Natural killer cell (primary cell): ENCODE measurements at regions not wholly inside any gene's neighbourhood (a gene's known extent, or its start where the extent isn't known, plus 50 kb on each side); places are given as distances from the start of the nearest gene placed in this dataset.

Experiments
- ATAC-seq, 3 donors: fragments of 150-1000 bp in 2 of 3; fragments of 200-7000 bp in 1 of 3; cut with Tn5 transposase; 1 replicate in 1 of 3; 2 replicates in 2 of 3; pipeline ENCODE4 v1.10.0; 2021; ENCODE audit warnings: mild to moderate bottlenecking in 2 of 3, moderate library complexity in 2 of 3
- DNase-seq, 2 donors: peaks; one replicate each; pipeline versions ENCODE4 v3.0.0 to v3.0.0-alpha.2; 2013 to 2021; ENCODE audit warnings: mixed read lengths in 1 of 2
- H3K27ac ChIP-seq: one replicate; pipeline ENCODE4 v1.5.1; 2013; ENCODE audit warnings: mild to moderate bottlenecking, low read length
- H3K27me3 ChIP-seq: one replicate; pipeline ENCODE4 v1.6.1; 2013; ENCODE audit warnings: low read length; ENCODE audit not compliant: control insufficient read depth, insufficient read depth
- H3K36me3 ChIP-seq: one replicate; pipeline ENCODE4 v1.6.1; 2013; ENCODE audit warnings: low read length; ENCODE audit not compliant: control insufficient read depth, insufficient read depth
- H3K4me1 ChIP-seq: one replicate; pipeline ENCODE4 v1.6.1; 2013; ENCODE audit warnings: low read length; ENCODE audit not compliant: control insufficient read depth, insufficient read depth
- H3K4me3 ChIP-seq: one replicate; pipeline ENCODE4 v1.5.1; 2013; ENCODE audit warnings: low read length
- H3K9me3 ChIP-seq: one replicate; pipeline ENCODE4 v1.6.1; 2013; ENCODE audit warnings: low read length; ENCODE audit not compliant: control insufficient read depth, insufficient read depth
- H3K27ac Mint-ChIP-seq, 2 donors: one replicate each; pipeline ENCODE4 v1.8.0; 2022; ENCODE audit warnings: mild to moderate bottlenecking in 2 of 2, mixed read lengths in 2 of 2, moderate library complexity in 1 of 2
- H3K27me3 Mint-ChIP-seq, 2 donors: one replicate each; pipeline ENCODE4 v1.8.0; 2022; ENCODE audit warnings: low read depth in 2 of 2, mixed read lengths in 2 of 2
- H3K36me3 Mint-ChIP-seq: one replicate; pipeline ENCODE4 v1.8.0; 2022; ENCODE audit warnings: mixed read lengths
- H3K4me1 Mint-ChIP-seq, 2 donors: one replicate each; pipeline ENCODE4 v1.8.0; 2022; ENCODE audit warnings: mixed read lengths in 2 of 2
- H3K4me3 Mint-ChIP-seq: one replicate; pipeline ENCODE4 v1.8.0; 2022; ENCODE audit warnings: mild to moderate bottlenecking, moderate library complexity, mixed read lengths
- H3K9me3 Mint-ChIP-seq, 2 donors: one replicate each; pipeline ENCODE4 v1.8.0; 2022; ENCODE audit warnings: mixed read lengths in 2 of 2
- WGBS: methylation state at CpG from one replicate; pipeline ENCODE4 v1.1.7; 2013; ENCODE audit warnings: missing lambda C conversion rate; ENCODE audit not compliant: insufficient coverage; 5-methylcytosine and 5-hydroxymethylcytosine counted together
- intact Hi-C: fragments of 100-400 bp; cut with micrococcal nuclease; formaldehyde crosslinking; loops from one replicate; pipeline ENCODE4 v1.14.2; 2022
- TF ChIP-seq, protein P1 (sequence below): fragments of 200-600 bp; IDR thresholded peaks from one replicate; pipeline ENCODE4 v1.8.0; 2022; ENCODE audit warnings: antibody characterized with exemption

DNA sequence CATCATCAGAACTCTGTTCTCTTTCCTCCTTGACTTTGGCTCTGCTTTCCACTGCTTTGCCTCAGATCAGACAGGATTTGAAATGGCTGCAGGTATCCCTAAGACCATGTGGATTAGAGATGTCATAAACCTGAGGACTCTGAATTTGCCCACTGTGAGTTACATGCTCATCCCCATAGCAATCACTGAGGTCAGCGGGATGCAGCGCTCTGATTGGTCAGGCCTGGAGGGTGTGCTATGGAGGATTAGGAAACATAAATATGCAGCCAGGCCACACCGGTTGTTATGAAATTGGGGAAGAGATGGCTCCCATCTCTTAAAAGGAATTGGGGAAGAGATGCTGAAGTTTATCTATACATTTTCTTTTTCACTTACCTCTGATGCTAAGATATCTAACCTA lies 73.7 kb upstream of the DNAJC10 start:
- Histone ChIP-seq H3K27me3 (no peaks in the 10 kb centered on the region), H3K9me3 (no peaks in the 10 kb centered on the region), H3K4me3 (no peak overlapping the region), H3K27ac (no peak overlapping the region), H3K36me3 (no peaks in the 10 kb centered on the region), H3K4me1 (no peaks in the 10 kb centered on the region)
- peak in 1 of 3 donors; percentile 53 for ATAC-seq
- TF ChIP-seq, protein P1, sequence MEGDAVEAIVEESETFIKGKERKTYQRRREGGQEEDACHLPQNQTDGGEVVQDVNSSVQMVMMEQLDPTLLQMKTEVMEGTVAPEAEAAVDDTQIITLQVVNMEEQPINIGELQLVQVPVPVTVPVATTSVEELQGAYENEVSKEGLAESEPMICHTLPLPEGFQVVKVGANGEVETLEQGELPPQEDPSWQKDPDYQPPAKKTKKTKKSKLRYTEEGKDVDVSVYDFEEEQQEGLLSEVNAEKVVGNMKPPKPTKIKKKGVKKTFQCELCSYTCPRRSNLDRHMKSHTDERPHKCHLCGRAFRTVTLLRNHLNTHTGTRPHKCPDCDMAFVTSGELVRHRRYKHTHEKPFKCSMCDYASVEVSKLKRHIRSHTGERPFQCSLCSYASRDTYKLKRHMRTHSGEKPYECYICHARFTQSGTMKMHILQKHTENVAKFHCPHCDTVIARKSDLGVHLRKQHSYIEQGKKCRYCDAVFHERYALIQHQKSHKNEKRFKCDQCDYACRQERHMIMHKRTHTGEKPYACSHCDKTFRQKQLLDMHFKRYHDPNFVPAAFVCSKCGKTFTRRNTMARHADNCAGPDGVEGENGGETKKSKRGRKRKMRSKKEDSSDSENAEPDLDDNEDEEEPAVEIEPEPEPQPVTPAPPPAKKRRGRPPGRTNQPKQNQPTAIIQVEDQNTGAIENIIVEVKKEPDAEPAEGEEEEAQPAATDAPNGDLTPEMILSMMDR = no peak
- H3K4me3 Mint-ChIP-seq = no peak overlapping the region
- no peaks in the 10 kb centered on the region for H3K4me1 Mint-ChIP-seq
- no peaks in the 10 kb centered on the region for H3K9me3 Mint-ChIP-seq
- WGBS = 77% methylated on average over 3 of the region's 3 CpGs
- H3K36me3 Mint-ChIP-seq = no peaks in the 10 kb centered on the region
- no peak overlapping the region for H3K27ac Mint-ChIP-seq
- peak in 1 of 2 donors; percentile 42 for DNase-seq
- peaks cover 0 to 6% of the 10 kb centered on the region in 2 donors for H3K27me3 Mint-ChIP-seq
- intact Hi-C loops = no loop called here

DNA sequence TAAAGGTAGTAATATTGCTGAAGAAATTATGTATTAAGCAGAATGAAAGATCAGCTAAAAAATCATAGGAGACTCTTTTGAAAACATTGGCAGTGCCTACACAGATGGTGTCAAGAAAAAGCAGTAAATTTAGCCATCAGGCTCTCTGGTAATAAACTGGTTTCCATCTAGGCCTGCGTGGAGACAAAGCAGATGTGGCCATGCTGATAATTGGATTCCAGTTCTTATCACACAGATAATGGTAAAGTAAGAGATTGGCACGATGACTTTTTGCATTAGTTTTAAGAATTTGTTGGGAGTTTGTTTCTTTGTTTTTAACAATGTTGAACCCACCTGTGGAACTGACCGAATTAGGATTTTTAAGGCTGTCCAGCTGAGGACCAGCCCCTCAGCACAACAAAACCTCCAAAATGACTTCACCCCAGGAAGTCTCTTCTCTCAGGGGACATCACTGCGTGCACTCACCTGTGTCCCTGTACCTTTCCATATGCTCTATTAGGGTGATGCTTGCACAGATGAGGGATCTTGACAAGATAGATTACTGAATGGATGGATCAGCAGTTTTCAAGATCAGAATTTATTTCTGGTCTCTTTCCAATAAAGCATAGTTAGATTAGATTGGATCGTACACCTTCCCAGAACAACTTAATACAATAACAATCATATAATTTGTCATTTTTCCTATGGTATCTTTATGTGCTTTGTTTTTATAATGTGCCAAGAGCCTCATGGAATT lies 69.1 kb upstream of the DNAJC10 start:
- ATAC-seq (no peak), DNase-seq (no peak)
- Histone ChIP-seq H3K27ac (no peak overlapping the region), H3K4me3 (no peak overlapping the region), H3K36me3 (no peaks in the 10 kb centered on the region), H3K4me1 (no peaks in the 10 kb centered on the region), H3K27me3 (no peaks in the 10 kb centered on the region), H3K9me3 (no peaks in the 10 kb centered on the region)
- Mint-ChIP-seq H3K27me3 (no peaks in the 10 kb centered on the region), H3K27ac (no peak overlapping the region), H3K4me3 (no peak overlapping the region), H3K9me3 (no peaks in the 10 kb centered on the region), H3K4me1 (no peaks in the 10 kb centered on the region), H3K36me3 (no peaks in the 10 kb centered on the region)
- intact Hi-C loops = no loop called here
- TF ChIP-seq, protein P1 = no peak
- WGBS = 95% methylated on average over 3 of the region's 5 CpGs

DNA sequence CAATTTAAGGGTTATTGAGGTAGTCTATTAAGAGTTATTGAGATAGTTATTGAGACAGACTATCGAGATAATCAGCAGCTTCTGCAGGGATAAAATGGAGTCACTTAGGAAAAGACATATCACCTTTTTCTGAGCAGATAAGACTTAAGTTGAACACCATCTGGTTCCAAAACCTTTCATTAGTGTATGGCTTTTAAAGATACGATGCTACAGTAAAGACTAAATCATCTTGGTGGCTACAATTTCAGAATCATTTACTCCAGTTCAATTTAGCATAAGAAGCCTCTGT lies 68.6 kb upstream of the DNAJC10 start:
- Mint-ChIP-seq H3K27ac (no peak overlapping the region), H3K36me3 (no peaks in the 10 kb centered on the region), H3K4me3 (no peak overlapping the region), H3K27me3 (no peaks in the 10 kb centered on the region), H3K4me1 (no peaks in the 10 kb centered on the region), H3K9me3 (no peaks in the 10 kb centered on the region)
- TF ChIP-seq, protein P1 = no peak
- WGBS = 94% methylated on average over 2 of the region's 2 CpGs
- Histone ChIP-seq H3K4me1 (no peaks in the 10 kb centered on the region), H3K27ac (no peak overlapping the region), H3K27me3 (no peaks in the 10 kb centered on the region), H3K9me3 (no peaks in the 10 kb centered on the region), H3K4me3 (no peak overlapping the region), H3K36me3 (no peaks in the 10 kb centered on the region)
- DNase-seq (no peak), ATAC-seq (no peak)
- intact Hi-C loops = no loop called here

DNA sequence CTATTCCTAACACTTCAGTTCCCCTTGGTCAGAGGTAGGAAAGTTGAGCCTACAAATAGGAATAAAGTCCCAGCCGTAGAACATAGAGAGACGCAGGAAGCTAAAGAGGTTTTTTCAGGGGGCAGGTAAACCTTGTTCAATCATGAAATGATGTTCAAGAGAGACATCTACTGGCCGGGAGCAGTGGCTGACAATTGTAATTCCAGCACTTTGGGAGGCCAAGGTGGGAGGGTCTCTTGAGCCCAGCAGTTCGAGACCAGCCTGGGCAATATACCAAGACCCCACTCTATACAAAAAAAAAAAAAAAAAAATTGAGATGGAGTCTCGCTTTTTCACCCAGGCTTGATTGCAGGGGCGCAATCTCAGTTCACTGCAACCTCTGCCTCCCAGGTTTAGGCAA lies 66.7 kb upstream of the DNAJC10 start:
- Histone ChIP-seq H3K27ac (no peak overlapping the region), H3K27me3 (no peaks in the 10 kb centered on the region), H3K9me3 (no peaks in the 10 kb centered on the region), H3K4me3 (no peak overlapping the region), H3K4me1 (no peaks in the 10 kb centered on the region), H3K36me3 (no peaks in the 10 kb centered on the region)
- ATAC-seq (no peak), DNase-seq (no peak)
- no peaks in the 10 kb centered on the region for H3K9me3 Mint-ChIP-seq
- H3K36me3 Mint-ChIP-seq = no peaks in the 10 kb centered on the region
- no peak overlapping the region for H3K27ac Mint-ChIP-seq
- TF ChIP-seq, protein P1 = no peak
- 49% methylated on average over 6 of the region's 6 CpGs for whole genome bisulfite sequencing
- H3K27me3 Mint-ChIP-seq = no peaks in the 10 kb centered on the region
- H3K4me3 Mint-ChIP-seq = no peak overlapping the region
- H3K4me1 Mint-ChIP-seq = no peaks in the 10 kb centered on the region
- intact Hi-C loops = no loop called here
